Common myeloid progenitor, CD34-positive (primary cell): ENCODE measurements at regions not wholly inside any gene's neighbourhood (a gene's known extent, or its start where the extent isn't known, plus 50 kb on each side); places are given as distances from the start of the nearest gene placed in this dataset.
"Not testable (repeated sequence)": the region's sequence is repeated elsewhere in the genome, so short reads cannot be mapped to it uniquely, and the experiment has no call there.

Source experiments
- CTCF ChIA-PET: fragments of 350-600 bp; sonication (Branson Sonifier 250); formaldehyde crosslinking; loops from one replicate; lab custom pipeline; 2021; ENCODE audit warnings: antibody characterized with exemption; lab: Charles Lee
- POLR2A ChIA-PET: fragments of 350-600 bp; sonication (Branson Sonifier 250); formaldehyde crosslinking; loops from one replicate; lab custom pipeline; 2021; ENCODE audit warnings: antibody characterized with exemption; lab: Charles Lee
- DNase-seq, 3 donors: peaks; one replicate each; pipeline versions ENCODE4 v3.0.0 to v3.0.0-alpha.2; 2013
- H3K27ac ChIP-seq, 2 experiments: 1 replicate in 1 of 2; 2 replicates in 1 of 2; pipeline ENCODE4 v1.7.0; 2013; ENCODE audit warnings: inconsistent platforms in 2 of 2, low read length in 2 of 2, mild to moderate bottlenecking in 2 of 2, low read depth in 1 of 2, moderate library complexity in 1 of 2; ENCODE audit not compliant: severe bottlenecking in 2 of 2, insufficient read depth in 1 of 2, poor library complexity in 1 of 2
- H3K27me3 ChIP-seq, 5 experiments: replicated peaks in 2 of 5; 1 replicate in 3 of 5; 2 replicates in 2 of 5; pipeline versions ENCODE4 v1.6.1 to v1.7.0; 2013; ENCODE audit warnings: low read length in 4 of 5, mild to moderate bottlenecking in 2 of 5, moderate library complexity in 2 of 5, inconsistent platforms in 1 of 5; ENCODE audit not compliant: insufficient read depth in 5 of 5, control insufficient read depth in 4 of 5
- H3K36me3 ChIP-seq, 4 experiments: 1 replicate in 2 of 4; 2 replicates in 2 of 4; pipeline versions ENCODE4 v1.6.1 to v1.7.0; 2013; ENCODE audit warnings: low read length in 3 of 4, control low read depth in 1 of 4, mild to moderate bottlenecking in 1 of 4; ENCODE audit not compliant: control insufficient read depth in 4 of 4, insufficient read depth in 4 of 4
- H3K4me1 ChIP-seq, 4 experiments: 1 replicate in 3 of 4; 2 replicates in 1 of 4; pipeline versions ENCODE4 v1.6.1 to v1.7.1; 2013; ENCODE audit warnings: low read length in 3 of 4, mild to moderate bottlenecking in 3 of 4, control low read depth in 1 of 4, inconsistent platforms in 1 of 4, moderate library complexity in 1 of 4; ENCODE audit not compliant: control insufficient read depth in 4 of 4, insufficient read depth in 4 of 4; ENCODE audit errors: control extremely low read depth in 1 of 4
- H3K4me3 ChIP-seq, 7 experiments: 1 replicate in 4 of 7; 2 replicates in 3 of 7; pipeline versions ENCODE4 v1.5.1 to v1.7.0; 2013; ENCODE audit warnings: mild to moderate bottlenecking in 7 of 7, low read length in 6 of 7, moderate library complexity in 6 of 7, inconsistent platforms in 2 of 7, low read depth in 2 of 7, control low read depth in 1 of 7; ENCODE audit not compliant: insufficient read depth in 4 of 7, control insufficient read depth in 1 of 7; ENCODE audit errors: extremely low read depth in 1 of 7
- H3K9me3 ChIP-seq, 5 experiments: 1 replicate in 4 of 5; 2 replicates in 1 of 5; pipeline versions ENCODE4 v1.6.1 to v1.7.1; 2013; ENCODE audit warnings: low read length in 4 of 5, mild to moderate bottlenecking in 2 of 5, inconsistent platforms in 1 of 5, low read depth in 1 of 5, moderate library complexity in 1 of 5; ENCODE audit not compliant: control insufficient read depth in 4 of 5, insufficient read depth in 2 of 5; ENCODE audit errors: control extremely low read depth in 1 of 5
- WGBS: methylation state at CpG from one replicate; pipeline ENCODE4 v1.1.5; 2013; ENCODE audit not compliant: insufficient coverage; 5-methylcytosine and 5-hydroxymethylcytosine counted together

DNA sequence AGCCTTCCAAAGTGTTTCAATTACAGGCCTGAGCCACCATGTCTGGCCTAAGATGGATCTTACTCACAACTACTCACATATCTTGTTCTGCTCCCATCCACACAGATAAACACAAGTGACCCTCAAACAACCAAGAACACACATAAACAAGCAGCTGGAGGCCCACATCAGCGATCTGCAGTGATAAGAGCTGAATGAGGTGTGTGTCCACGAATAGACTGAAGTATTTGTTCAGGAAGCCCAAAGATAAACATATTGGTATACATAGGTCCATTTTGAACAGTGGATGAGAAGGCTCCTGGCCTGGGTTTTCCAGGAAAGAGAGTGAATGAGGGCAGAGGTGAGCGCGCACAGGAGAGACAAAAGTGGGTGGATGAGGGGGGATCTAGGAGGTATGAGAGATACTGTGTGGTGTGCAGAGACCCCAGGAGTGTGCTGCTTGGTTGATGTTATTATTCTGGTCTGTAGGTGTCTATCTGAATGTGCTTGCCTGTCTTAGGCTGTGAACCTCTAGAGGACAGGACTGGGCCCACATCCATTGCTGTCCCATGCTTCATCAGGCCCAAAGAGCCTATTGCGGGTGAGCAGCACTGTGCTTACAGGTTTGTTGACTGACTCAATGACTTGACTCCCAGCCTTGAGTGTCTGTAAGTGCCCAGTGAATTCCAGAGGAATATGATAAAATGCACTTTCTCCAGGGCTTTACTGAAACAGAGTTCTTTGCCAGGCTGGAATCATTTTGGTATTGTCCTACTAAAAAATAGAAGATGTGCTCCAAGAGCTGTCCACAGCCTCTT is 79.9 kb upstream of the ATP1A1 start:
- Histone ChIP-seq H3K9me3 (no peaks in the 10 kb centered on the region), H3K4me3 (no peak overlapping the region), H3K27ac (no peak overlapping the region), H3K27me3 (no peaks in the 10 kb centered on the region), H3K36me3 (no peaks in the 10 kb centered on the region), H3K4me1 (peaks cover 0 to 2% (median 0%) of the 10 kb centered on the region in 4 experiments)
- ChIA-PET POLR2A (no interaction called here), CTCF (no interaction called here)
- DNase-seq: no peak
- 92% methylated on average over 3 of the region's 5 CpGs for WGBS

GRCh38 chr1:116297495-116298212 is 75.4 kb upstream of the ATP1A1 start:
- ChIA-PET POLR2A (no interaction called here), CTCF (interaction anchor here (0.8 kb wide), 1 partner anchor 14 kb away, joined by 3 read pairs; no protein-coding TSS in a partner anchor)
- H3K9me3 ChIP-seq: no peaks in the 10 kb centered on the region

GRCh38 chr1:116298213-116298579 is 74.8 kb upstream of the ATP1A1 start:
- POLR2A ChIA-PET, H3K4me1 ChIP-seq, H3K36me3 ChIP-seq, H3K27me3 ChIP-seq, H3K9me3 ChIP-seq, H3K4me3 ChIP-seq, DNase-seq, H3K27ac ChIP-seq: not testable (repeated sequence)
- CTCF ChIA-PET: interaction anchor here (0.8 kb wide), 1 partner anchor 14 kb away, joined by 3 read pairs; no protein-coding TSS in a partner anchor
- no CpG with 5 or more reads among the region's 15 CpGs for WGBS

More at GRCh38 chr1:116297495-116298212, 75.4 kb upstream of the ATP1A1 start:
- Histone ChIP-seq H3K4me3 (no peak overlapping the region), H3K27ac (no peak overlapping the region), H3K36me3 (no peaks in the 10 kb centered on the region), H3K4me1 (no peaks in the 10 kb centered on the region), H3K27me3 (no peaks in the 10 kb centered on the region)
- WGBS: 95% methylated on average over 14 of the region's 18 CpGs
- DNase-seq: no peak

DNA sequence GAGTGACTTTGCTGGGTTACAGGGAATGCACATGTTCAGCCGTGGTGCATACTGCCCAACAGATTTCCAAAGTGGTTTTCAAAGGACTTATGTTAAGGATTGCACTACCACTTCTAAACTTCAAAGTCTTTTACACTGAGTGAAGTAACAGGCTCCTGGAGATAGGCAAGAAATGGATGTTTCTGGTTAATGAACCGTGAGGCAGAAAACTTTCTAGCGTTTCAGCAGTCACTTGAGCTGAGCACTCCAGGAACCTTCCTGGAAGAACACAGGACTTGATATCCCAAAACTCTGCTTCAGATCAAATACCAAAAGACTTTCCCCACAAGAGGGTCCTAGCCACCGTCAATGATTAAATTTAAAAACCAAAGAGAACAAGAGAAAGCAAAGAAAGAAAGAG is 74.3 kb upstream of the ATP1A1 start:
- H3K27ac ChIP-seq: no peak overlapping the region
- no peaks in the 10 kb centered on the region for H3K4me1 ChIP-seq
- no peak overlapping the region for H3K4me3 ChIP-seq
- no CpG with 5 or more reads among the region's 4 CpGs for WGBS
- H3K36me3 ChIP-seq: no peaks in the 10 kb centered on the region
- POLR2A ChIA-PET: no interaction called here
- CTCF ChIA-PET: no interaction called here
- no peaks in the 10 kb centered on the region for H3K27me3 ChIP-seq
- H3K9me3 ChIP-seq: no peaks in the 10 kb centered on the region
- no peak for DNase-seq

GRCh38 chr1:116299248-116299647 is 73.8 kb upstream of the ATP1A1 start:
- H3K27me3 ChIP-seq: no peaks in the 10 kb centered on the region
- H3K36me3 ChIP-seq: no peaks in the 10 kb centered on the region
- H3K4me3 ChIP-seq: no peak overlapping the region
- no peak overlapping the region for H3K27ac ChIP-seq
- H3K4me1 ChIP-seq: no peaks in the 10 kb centered on the region
- no peaks in the 10 kb centered on the region for H3K9me3 ChIP-seq
- CTCF ChIA-PET: no interaction called here
- 100% methylated on average over 1 of the region's 1 CpG for WGBS
- no peak for DNase-seq
- POLR2A ChIA-PET: no interaction called here

DNA sequence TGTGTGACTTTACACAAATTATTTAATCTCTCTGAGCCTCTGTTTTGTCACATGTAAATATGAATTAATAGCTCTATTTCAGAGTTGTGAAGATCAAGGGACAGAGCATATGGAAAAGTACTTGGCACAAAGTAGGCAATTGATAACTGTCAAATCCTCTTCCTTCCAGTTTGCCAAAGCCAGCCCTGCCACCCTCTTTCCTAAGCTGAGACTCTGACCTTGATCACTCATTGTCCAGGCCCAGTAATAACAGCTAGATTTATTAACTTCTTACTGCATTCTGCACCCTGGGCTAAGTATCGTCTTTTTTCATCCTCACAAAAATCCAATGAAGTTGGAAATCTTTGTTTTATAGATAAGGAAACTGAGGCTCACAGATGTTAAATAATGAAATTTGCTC is 70.8 kb upstream of the ATP1A1 start:
- H3K9me3 ChIP-seq: no peaks in the 10 kb centered on the region
- POLR2A ChIA-PET: no interaction called here
- H3K4me3 ChIP-seq: no peak overlapping the region
- WGBS: no CpG with 5 or more reads among the region's 1 CpG
- CTCF ChIA-PET: interaction anchor here (0.7 to 1.2 kb wide), 2 partner anchors 10 to 11 kb away, joined by 3 read pairs; no protein-coding TSS in a partner anchor
- H3K27ac ChIP-seq: no peak overlapping the region
- no peaks in the 10 kb centered on the region for H3K4me1 ChIP-seq
- H3K27me3 ChIP-seq: no peaks in the 10 kb centered on the region
- no peaks in the 10 kb centered on the region for H3K36me3 ChIP-seq
- no peak for DNase-seq

GRCh38 chr1:116306102-116306501 is 66.9 kb upstream of the ATP1A1 start:
- no peak for DNase-seq
- H3K27ac ChIP-seq: no peak overlapping the region
- H3K4me3 ChIP-seq: no peak overlapping the region
- ChIA-PET POLR2A (no interaction called here), CTCF (no interaction called here)
- H3K27me3 ChIP-seq: no peaks in the 10 kb centered on the region
- WGBS: 100% methylated on average over 1 of the region's 2 CpGs
- no peaks in the 10 kb centered on the region for H3K4me1 ChIP-seq
- no peaks in the 10 kb centered on the region for H3K36me3 ChIP-seq
- no peaks in the 10 kb centered on the region for H3K9me3 ChIP-seq
